SU-DHL-6 (cell line): ENCODE measurements at regions not wholly inside any gene's neighbourhood (a gene's known extent, or its start where the extent isn't known, plus 50 kb on each side); places are given as distances from the start of the nearest gene placed in this dataset.

Experiments
- EZH2phosphoT487 ChIP-seq: fragments of 200-600 bp; sonication (generic), shearing (Covaris generic); conservative IDR thresholded peaks from 2 replicates; pipeline ENCODE4 v1.6.1; 2018; ENCODE audit warnings: mild to moderate bottlenecking, antibody characterized with exemption, low read length, moderate library complexity, mixed read lengths
- TF ChIP-seq, protein P1 (sequence below): fragments of 200-600 bp; sonication (generic); IDR thresholded peaks from one replicate; pipeline ENCODE4 v1.5.1; 2017; ENCODE audit warnings: antibody characterized with exemption, mild to moderate bottlenecking, low read length, moderate library complexity; ENCODE audit not compliant: insufficient read depth, poor library complexity, severe bottlenecking

- TF ChIP-seq, protein P1, sequence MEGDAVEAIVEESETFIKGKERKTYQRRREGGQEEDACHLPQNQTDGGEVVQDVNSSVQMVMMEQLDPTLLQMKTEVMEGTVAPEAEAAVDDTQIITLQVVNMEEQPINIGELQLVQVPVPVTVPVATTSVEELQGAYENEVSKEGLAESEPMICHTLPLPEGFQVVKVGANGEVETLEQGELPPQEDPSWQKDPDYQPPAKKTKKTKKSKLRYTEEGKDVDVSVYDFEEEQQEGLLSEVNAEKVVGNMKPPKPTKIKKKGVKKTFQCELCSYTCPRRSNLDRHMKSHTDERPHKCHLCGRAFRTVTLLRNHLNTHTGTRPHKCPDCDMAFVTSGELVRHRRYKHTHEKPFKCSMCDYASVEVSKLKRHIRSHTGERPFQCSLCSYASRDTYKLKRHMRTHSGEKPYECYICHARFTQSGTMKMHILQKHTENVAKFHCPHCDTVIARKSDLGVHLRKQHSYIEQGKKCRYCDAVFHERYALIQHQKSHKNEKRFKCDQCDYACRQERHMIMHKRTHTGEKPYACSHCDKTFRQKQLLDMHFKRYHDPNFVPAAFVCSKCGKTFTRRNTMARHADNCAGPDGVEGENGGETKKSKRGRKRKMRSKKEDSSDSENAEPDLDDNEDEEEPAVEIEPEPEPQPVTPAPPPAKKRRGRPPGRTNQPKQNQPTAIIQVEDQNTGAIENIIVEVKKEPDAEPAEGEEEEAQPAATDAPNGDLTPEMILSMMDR = no peak
- TF ChIP-seq EZH2phosphoT487 = no peak
These were observed 325.6 kb downstream of the ENC1 start for GRCh38 chr5:74314906-74315305.
